C4-2B (cell line): ENCODE measurements at regions not wholly inside any gene's neighbourhood (a gene's known extent, or its start where the extent isn't known, plus 50 kb on each side); places are given as distances from the start of the nearest gene placed in this dataset.

Experiments
- CTCF ChIP-seq: fragments of 450-650 bp; conservative IDR thresholded peaks from 2 replicates; pipeline ENCODE4 v1.5.1; 2017; ENCODE audit warnings: mild to moderate bottlenecking
- ZFX ChIP-seq: fragments of 450-650 bp; IDR thresholded peaks from 2 replicates; pipeline ENCODE4 v1.6.1; 2017

GRCh38 chr3:145133281-145133680, 1027.7 kb downstream of the PLOD2 start:
- TF ChIP-seq CTCF (no peak), ZFX (no peak)
